Ramos (cell line): ENCODE measurements at regions not wholly inside any gene's neighbourhood (a gene's known extent, or its start where the extent isn't known, plus 50 kb on each side); places are given as distances from the start of the nearest gene placed in this dataset.

ENCODE experiments used
- in situ Hi-C: fragments of 300-500 bp; cut with MboI; formaldehyde crosslinking; loops from one replicate; pipeline ENCODE4 v1.14.3; 2022; ENCODE audit warnings: low sequenced_read_pairs; ENCODE audit not compliant: unreplicated experiment

GRCh38 chr4:20126906-20127305 is 124.8 kb upstream of the SLIT2 start:
- in situ Hi-C loops = no loop called here

- in situ Hi-C loops = no loop called here
Measured at GRCh38 chr4:20124317-20125026, 127.2 kb upstream of the SLIT2 start.

DNA sequence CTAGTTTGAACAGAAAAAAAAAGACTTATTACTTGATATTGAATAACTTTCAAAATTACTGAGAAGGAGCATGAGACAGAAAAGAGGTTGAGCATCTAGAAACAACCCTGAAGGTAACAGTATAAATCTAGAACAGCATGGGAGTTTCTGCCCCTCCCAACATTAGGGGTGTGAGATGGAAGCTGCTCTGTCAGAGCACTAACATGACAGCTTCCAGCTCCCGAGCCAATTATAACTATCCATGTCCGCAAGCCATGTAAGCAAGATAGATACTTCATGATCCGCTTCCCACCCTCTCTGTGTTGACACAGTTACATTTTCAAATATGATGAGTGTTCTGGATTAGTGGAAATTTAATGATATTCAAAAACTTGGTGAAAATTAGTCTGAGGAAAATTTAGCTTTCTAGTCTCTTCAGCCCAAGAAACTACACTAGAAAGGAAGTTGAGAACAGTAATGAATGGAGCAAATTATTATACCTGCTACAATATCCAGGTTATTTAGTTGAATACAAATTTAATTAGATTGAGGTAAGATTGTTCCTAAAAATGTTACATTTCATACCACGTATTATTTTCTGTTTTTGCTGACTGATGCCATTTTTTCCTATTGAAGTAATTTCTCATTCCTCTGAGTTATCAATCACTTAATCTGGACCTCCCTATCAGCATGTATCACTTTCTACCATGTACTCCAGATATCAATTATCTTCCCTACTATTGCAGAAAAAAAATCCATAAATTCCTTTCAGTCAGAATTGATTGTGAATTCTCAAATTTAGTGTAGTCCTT is 129.3 kb upstream of the SLIT2 start:
- in situ Hi-C loops = no loop called here

DNA sequence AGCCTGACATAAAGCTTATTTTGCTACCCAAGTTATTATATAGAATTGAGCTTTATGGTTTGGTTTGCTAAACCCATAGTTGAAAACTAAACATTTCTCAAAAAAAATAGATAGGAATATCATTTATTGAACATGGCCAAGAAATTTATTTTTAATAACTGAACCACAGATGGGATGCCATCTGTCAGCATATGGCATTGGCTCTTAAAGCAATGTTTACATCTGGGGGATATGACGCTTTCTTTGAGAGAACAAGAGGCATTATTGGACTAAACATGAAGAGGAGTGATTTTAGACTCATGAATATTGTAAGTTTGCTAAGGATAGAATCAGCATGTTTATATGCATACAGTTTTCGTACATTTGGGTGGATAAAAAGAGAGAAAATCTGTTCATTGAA is 132.6 kb upstream of the SLIT2 start:
- in situ Hi-C loops = no loop called here

DNA sequence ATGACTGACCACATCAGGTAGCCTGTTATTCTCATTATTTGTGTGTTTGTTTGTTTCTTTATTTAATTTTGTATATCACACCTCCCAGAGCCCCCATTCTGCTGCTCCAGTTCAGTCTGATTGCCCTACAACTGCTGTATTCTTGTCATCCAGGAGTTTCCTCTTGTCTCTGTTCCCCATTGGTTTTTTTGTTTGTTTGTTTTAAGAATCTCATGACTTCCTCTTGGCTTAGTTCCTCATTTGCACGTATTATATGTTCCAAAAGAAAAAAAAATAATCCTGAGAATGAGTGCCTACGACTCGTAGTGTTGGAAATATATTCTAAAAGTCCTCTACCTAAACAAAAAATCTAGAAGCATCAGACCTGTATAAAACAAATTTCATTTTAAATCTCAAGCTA is 142.3 kb upstream of the SLIT2 start:
- in situ Hi-C loops = no loop called here

DNA sequence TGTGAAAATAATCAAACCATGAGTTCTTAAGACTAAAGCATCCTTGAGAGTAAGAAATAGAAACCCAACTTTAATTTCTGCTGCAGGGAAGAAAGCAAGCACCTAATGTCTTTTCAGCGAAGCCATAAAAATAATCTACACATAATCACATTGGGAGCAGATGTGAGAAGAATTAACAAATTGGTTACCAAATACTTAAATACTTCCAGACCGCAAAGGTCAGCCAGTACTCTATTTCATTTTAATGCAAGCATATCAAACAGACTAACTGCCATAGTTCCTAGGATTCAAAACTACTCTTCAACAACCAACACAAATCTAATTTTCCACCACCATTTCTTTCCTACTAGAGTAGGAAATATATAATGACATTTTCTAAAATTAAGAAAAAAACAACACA is 144.8 kb upstream of the SLIT2 start:
- in situ Hi-C loops = no loop called here

- in situ Hi-C loops = no loop called here
Measured at GRCh38 chr4:20101831-20102230, 149.9 kb upstream of the SLIT2 start.

GRCh38 chr4:20096911-20097310 is 154.8 kb upstream of the SLIT2 start:
- in situ Hi-C loops = no loop called here

DNA sequence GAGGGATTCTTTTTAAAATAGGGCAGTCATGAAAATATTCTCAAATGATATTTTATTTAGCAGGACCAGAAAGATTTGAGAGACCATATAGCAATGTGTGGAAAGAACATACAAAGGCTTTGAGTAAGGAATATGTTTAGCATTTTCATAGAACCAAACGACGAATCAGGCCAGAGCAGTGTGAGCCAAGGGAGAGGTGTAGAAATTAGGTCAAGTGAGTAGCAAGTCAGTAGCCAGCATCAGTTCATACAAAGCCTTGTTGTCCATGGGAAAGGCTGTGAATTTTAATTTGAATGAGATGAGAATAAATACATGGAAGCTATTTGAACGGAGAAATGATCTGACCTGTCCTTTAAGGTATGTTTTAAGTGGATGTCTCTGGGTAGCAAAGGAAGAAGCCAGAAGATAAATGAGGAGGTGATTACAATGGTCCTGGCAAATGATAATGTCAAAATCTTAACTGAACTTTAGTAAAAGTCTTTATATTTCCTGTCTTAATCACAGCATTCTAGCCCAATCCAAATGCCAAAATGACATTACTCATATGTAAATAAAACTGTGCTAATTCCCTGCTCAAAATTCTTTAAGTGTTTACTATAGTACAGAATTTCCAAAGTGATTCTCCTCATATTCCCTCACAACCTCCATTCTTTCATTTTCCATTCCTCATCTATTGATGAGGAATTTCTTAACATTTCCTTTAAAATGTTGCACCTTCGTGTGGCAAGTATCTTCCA is 155.7 kb upstream of the SLIT2 start:
- in situ Hi-C loops = no loop called here

GRCh38 chr4:20091781-20092180 is 159.9 kb upstream of the SLIT2 start:
- in situ Hi-C loops = no loop called here

- in situ Hi-C loops = no loop called here
Measured at GRCh38 chr4:20087522-20087911, 164.2 kb upstream of the SLIT2 start.

DNA sequence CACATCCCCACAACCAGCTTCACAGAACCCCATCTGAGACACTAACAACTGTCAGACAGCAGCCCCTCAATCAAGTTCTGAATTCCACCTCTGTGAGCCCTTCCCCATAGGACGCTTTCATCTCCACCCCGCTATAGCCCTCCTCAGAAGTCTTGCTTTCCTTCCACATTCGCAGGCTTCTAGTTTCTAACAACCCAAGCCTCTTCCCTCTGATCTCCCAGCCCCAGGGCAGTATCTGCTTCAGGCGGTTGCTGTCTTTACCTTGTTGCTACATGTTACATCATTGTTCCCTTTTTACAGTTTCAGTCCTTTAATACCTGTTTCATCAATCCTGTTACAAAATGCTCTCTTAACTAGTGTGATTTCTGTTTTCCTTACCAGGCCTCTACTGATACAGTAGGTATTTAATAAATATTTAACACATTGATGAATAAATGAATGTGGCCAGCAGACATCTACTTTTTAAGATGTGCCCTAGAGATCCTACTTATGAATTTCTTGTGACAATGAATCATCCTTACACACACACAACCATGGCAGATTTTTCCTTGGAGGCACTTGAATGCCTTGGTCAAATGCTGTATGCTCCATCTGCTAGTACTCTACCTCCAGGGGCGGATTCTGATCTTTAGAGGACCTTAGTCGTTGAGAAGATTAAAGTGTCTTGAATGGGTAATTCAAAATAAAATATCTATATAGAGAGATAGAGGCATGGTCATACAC is 164.7 kb upstream of the SLIT2 start:
- in situ Hi-C loops = no loop called here

GRCh38 chr4:20086067-20086798 is 165.5 kb upstream of the SLIT2 start:
- in situ Hi-C loops = no loop called here

DNA sequence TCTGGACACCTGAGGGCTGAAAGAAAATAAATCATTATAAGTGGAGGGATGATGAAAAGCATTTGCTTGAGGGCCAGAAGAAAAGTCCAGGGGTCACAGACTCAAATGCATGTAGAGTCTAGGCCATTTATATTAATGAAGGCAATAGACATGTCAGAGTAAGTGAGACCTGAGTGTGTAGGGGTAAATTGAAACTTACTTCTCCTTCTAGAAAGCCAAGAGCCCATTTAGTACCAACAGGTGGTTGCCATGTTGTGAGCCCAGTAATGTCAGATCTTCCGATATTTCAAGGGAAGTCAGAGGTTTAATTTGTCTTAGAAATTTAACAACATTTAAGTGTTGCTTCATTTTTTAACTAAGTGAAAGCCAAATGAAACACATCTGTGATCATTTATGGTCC is 166.1 kb upstream of the SLIT2 start:
- in situ Hi-C loops = no loop called here

DNA sequence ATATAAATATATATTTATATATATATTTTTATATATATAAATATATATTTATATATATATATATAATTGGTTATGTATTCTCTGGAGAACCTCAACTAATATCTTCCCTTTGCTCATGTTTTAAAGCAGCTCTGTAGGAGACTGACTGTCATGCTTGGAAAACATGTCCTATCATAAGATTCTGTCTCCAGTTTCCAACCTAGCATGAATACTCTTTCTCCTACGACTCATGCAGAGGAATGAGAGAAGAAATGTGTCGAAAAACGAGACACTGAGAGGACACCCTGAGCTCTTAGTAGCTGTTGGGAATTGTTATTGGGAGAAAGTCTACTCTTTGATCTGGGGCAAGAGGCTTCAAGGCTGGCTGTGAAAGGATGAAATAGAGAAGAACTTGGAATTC is 166.5 kb upstream of the SLIT2 start:
- in situ Hi-C loops = no loop called here

DNA sequence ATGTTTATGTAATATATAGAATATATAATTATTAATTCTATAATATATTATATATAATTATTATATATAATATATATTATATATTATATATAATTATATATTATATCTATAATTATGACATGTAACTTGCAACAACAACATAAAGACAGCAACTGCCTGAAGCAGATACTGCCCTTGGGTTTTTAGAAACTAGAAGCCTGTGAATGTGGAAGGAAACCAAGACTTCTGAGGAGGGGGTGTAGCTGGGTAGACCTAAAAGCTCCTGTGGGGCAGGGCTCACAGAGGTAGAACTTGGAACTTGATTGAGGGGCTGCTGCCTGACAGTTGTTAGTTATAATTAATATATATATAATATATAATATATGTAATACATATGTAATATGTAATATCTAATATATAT is 167.2 kb upstream of the SLIT2 start:
- in situ Hi-C loops = no loop called here

GRCh38 chr4:20078644-20079043 is 173.1 kb upstream of the SLIT2 start:
- in situ Hi-C loops = no loop called here

DNA sequence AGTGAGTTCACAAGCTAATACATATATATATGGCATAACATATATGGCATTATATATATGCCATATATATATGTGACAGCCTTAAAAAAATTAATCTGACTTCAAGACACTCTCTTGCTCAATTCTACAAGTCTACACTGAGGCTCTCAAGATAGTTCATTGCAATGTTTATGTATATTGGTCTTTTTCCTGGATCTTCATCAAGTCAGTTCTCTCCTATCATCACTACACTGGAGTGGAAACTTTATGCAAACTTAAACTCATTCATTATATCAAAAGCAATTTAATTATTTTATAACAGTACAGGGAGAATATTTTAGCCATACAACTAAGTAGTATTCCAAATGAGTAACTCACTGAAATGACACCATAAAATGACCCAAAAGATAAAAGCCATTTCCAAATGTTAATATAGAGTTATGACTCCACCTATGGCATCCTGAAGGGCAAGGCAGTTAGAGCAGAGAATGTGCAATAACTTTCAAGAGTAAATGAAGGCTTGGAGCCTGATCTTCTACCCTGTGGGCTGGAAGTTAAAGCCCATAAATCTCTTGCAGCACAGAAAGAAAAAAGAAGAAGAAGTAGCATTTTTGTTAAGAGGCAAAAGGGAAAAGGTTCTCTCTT is 176.3 kb upstream of the SLIT2 start:
- in situ Hi-C loops = no loop called here

GRCh38 chr4:20074450-20074849 is 177.3 kb upstream of the SLIT2 start:
- in situ Hi-C loops = no loop called here

DNA sequence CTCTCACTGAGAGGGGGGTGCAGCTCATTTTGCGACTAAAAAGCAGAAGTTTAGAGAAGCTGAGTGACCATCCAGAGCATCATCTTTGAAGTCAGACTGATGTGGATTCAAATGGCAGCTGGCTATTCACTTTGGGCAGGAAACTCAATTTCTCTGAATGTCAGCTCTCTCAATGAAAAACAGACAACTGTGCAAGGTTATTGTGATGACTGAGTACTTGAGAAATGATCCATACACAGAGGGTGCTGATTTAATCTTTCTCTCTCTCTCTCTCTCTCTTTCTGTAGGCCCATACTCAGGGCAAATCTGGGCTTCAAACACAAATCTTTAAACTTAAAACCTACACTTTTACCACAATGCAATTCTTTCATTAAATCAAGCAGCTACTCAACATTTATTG is 185.8 kb upstream of the SLIT2 start:
- in situ Hi-C loops = no loop called here
